GM19372 (cell line): ENCODE measurements at regions not wholly inside any gene's neighbourhood (a gene's known extent, or its start where the extent isn't known, plus 50 kb on each side); places are given as distances from the start of the nearest gene placed in this dataset.

Source experiments
- ATAC-seq: cut with Tn5 transposase; IDR thresholded peaks from one replicate; pipeline ENCODE4 v1.9.1; 2021; ENCODE audit warnings: mild to moderate bottlenecking, low read depth, moderate library complexity; ENCODE audit not compliant: unreplicated experiment

DNA sequence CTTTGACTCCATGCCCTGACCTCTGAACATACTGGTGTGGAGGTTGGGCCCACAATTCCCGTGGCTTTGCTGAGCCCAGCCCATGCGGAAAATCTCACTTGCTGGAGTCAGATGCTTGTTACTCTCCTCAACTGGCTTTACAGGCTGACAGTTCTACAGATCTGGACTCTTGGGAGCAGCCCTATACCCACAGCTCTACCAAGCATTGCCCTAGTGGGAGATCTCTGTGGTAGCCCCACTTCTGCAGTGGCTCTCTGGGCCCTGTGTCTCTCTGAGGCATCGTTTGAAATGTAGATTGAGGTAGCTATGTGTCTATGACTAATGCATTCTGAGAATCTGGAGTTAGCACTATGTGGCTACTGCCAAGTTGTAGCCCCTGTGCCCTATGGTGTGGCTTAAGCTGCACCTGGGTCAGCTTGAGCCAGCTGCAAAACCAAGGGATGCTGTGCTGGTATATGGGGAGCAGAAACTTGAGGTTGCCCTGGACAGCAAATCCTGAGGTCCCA is 625.8 kb upstream of the ALCAM start:
- ATAC-seq = no peak

DNA sequence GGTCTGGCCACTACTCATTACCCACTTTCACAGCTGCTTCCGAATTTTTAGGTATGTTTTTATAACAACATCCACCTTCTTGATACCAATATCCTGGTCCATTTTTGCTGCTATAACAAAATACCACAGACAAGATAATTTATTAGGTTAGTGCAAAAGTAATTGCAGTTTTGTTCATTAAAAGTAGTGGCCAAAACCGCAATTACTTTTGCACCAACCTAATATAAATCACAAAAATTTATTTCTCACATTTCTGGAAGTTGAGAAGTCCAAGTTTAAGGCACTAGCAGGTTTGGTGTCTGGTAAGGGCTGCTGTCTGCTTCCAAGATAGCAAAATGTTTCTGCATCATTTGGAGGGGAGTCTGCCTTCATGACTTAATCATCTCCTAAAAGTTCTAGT is 624.7 kb upstream of the ALCAM start:
- ATAC-seq = no peak

DNA sequence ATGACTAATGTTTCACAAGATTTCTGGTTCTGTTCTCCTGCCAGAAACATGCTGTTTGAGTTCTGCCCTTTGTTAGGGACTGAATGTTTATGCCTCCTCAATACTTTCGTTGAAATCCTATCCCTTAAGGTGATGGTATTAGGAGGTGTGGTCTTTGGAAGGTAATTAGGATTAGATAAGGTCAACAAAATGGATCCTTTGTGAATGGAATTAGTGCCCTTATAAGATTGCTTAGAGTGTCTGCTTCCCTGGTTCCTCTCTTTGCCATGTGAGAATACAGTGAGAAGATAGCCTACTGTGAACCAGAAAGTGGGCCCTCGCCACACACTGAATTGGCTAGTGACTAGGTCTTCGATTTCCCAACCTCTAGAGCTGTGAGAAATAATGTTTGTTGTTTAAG is 621.4 kb upstream of the ALCAM start:
- no peak for ATAC-seq

DNA sequence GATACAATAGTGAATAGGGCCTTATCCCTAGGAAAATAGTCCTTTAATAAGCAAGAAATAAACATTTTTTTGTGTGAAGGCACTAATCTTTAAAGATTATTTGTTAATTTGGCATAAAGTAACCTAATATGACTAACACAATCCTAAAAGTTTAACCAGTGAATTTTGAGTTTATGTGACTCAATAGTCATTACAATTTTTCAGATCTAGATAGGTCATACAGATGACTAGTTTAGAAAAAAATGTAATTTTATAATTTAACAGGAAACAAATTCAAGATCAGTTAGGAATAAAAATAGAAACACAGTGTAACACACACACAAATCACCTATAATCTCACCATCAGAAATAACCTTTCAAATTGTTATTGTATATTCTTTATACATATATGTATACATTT is 620.7 kb upstream of the ALCAM start:
- ATAC-seq = no peak

DNA sequence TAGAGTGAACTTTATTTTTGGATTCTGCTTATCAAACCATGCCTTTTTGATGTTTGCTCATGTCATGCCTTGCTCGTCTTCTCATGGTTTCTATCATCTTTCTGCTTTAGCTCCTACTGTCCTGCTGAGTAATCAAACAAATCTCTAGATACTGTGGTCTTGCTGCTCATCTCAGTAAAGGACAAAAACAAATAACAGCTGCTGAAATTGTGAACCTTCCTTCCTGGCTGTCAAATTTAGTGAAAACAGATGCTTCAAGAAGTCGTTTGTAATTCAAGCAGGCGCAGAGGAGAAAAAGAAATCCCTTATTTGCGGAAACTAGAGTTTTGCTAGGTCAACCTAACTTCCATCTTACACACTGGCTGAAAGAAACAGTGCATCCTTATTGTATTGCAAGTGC is 616.1 kb upstream of the ALCAM start:
- ATAC-seq = no peak

DNA sequence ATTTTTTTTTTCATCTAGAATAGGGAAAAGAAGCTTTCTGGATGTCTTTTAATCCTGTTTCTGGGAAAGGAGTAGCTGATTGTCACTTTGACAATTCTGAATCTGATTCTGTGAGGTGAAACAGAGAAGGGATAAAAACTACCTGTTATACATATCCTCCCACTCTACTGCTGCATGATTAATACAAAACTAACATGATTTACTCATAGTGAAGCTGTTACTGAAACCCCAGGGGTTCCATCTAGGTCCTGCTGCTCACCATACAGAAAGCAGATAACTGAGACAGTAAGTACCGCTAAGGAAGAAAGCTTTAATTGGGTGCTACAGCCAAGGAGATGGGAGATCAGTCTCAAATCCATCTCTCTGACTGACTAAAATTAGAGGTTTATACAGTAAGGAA is 610.9 kb upstream of the ALCAM start:
- no peak for ATAC-seq

DNA sequence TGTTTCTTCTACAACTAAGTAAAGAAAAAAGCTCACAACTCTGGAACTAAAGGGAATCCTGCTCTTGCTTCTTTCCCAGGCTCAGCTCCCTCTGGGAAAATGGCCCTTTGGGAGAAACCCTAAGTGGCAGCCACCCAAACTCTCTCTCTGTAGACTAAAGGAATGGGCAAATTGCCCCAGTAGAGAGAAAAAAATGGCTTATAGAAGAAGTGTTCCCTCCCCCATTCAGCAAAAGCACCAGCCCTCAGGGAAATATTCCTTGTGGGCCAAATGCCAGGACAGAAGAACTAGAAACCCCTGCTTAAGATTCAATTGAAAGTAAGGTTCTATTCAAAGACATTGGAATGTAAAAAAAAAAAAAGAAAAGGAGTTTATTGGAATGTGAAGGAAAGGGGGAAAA is 603.7 kb upstream of the ALCAM start:
- ATAC-seq = no peak

DNA sequence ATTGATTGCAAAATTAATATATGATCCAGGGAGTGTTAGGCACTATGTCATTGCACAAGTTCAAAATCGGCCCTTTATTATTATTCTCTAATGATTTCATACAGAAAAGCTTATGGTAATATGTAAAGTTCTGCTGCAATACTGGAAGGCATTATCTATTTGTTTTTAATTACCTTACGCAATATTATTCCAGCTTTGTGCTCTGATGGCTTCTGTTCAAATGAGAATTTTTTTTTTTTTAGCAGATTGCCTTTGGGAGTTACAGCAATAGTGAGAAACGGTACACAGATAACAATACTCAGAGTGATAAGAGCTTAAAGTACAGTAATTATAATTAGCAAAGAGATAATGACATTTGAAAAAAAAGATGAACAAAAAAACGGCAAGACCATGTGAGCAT is 602.2 kb upstream of the ALCAM start:
- ATAC-seq = no peak

DNA sequence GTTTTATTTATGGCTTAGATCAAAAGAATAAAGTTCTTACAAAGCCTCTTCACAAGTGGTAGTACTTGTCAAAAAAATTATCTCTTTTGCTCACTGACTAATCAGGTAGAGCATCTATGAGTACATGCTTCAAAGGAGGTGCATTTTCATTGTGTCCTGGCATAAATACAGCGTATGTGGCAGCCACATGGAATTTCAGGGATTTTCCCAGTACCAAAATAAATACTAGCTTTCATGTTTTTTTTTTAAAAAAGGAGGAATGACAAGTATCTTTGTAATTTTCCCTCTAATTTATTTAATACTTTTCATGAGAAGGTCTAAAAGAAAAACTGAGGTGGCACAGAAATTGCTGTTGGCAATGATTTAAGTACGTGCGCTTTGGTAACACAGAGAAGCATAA is 597.8 kb upstream of the ALCAM start:
- ATAC-seq = no peak

DNA sequence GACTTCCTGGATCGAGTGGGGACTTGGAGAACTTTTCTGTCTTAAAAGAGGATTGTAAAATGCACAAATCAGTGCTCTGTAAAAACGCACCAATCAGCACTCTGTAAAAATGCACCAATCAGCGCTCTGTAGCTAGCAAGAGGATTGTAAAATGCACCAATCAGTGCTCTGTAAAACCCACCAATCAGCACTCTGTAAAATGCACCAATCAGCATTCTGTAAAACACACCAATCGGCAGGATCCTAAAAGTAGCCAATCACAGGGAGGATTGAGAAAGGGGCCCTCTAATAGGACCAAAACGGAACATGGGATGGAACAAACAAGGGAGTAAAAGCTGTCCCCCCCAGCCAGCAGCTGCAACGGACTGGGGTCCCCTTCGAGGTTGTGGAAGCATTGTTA is 587.4 kb upstream of the ALCAM start:
- ATAC-seq = no peak

DNA sequence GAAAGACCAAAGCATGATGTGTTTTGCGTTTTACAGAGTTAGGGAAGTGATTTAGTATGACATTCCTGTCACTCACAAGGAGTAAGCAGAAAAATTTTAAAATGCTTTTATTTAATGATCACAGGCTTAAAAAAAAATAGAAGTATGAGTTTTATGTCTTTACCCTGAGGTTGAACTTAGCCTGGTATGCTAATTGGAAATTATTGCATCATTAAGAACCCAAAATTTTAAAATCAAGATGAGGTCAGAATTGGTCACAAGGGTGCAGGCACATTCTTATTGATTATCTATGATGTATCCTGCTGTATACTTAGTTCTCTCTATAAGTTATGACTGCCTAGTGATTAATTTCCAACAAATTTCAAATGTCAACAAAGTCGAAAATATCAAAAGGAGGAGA is 585.6 kb upstream of the ALCAM start:
- ATAC-seq = no peak

DNA sequence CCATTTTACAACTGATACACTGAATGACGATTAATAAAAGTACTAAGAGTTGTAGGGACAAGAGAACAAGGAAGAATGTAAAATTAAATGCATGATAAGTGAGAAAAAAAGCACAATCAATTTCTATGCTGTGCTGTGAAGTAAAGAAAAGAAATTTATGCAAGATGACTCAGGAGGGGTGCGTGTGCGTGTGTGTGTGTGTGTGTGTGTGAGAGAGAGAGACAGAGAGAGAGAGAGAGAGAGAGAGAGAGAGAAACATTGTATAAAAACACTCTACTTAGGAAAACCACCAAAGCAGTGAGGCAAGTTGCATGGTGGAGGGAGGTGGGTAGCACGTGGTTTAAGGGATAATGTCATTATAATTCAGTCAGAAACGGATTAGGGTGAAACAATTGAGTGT is 580.8 kb upstream of the ALCAM start:
- no peak for ATAC-seq

DNA sequence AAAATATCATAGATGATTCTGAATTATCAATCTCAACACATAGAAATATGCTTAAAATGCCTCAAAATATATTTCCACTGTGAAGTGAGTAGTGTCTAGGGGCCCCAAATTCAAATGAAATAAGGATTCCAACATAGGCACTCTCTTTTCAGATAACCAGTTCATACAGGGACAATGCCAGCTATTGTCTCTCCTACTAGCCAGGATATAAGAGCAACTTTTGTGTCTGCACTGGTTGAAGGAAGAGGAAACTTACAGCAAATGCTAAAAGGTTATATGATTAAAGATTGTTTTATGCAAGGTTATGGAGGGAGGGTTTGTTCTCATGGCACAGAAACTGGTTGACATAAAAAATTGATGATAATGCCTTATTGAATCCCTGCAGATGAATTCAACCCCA is 579.4 kb upstream of the ALCAM start:
- no peak for ATAC-seq

DNA sequence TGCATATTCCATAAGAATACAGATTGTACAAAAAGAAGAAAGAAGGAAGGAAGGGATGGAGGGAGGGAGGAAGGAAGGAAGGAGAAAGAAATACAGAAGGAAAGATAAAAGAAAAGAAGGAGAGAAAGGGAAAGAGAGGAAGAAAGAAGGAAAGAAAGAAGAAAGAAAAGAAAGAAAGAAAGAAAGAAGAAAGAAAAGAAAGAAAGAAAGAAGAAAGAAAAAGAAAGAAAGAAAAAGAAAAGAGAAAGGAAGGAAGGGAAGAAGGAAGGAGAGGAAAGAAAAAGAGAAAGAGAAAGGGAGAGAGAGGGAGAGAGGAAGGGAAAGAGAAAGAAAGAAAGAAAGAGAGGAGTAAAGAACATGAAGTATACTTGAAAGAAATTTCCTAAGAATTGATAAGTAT is 577.9 kb upstream of the ALCAM start:
- no peak for ATAC-seq

DNA sequence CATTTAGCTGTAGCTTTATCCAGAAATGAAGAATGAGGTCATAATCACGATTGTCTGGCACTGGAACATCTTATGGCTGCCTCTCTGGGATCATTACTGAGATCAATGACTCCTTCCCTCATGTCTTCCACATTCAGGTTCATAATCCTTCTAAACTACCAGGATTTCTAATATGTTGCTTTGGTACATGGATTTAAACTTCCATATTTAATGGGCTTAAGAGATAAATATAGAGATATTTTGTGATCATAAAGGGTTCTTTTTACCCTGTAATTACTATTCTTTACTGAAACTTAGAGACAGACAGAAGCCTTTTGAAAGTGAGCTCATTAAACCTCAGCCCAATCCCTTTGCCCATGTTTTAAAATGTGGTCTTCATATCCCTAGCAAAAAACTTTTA is 575.4 kb upstream of the ALCAM start:
- ATAC-seq = no peak

DNA sequence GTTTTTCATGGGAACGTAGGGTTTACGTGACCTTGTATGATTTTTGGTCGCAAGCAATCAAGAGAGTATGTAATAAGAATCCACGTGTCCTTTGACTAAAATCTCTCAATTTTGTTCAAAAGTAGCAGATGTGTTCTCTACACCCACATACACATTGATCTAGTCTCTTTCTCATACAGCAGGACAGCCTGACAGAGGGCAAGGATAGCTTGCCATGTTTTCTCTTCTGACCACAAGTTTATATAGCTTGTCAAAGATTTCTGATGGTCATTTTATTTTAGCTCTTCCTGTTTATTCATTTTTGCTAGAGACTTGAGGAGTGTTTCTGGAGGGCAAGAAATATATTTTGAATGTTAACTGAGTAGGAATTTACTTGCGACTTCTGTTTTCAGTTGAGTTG is 570.2 kb upstream of the ALCAM start:
- ATAC-seq = no peak

DNA sequence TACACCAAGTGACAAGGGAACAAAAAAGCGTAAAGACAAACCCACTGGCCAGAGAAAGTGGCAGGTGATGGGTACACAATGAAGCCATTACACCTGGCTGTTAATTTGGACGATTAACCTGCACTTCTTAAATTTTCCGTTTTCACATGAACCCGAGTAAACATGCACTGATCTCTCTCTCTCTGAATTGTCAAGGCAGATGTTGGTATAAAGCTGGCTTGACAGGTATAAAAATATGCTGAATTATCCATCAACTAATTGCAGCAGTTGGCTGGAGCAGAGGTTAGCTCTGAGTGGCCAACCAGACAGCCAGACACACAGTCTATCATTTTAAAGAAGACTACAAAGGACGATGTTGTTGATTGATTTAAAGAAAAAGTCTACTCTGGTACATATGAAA is 561.7 kb upstream of the ALCAM start:
- ATAC-seq = no peak

DNA sequence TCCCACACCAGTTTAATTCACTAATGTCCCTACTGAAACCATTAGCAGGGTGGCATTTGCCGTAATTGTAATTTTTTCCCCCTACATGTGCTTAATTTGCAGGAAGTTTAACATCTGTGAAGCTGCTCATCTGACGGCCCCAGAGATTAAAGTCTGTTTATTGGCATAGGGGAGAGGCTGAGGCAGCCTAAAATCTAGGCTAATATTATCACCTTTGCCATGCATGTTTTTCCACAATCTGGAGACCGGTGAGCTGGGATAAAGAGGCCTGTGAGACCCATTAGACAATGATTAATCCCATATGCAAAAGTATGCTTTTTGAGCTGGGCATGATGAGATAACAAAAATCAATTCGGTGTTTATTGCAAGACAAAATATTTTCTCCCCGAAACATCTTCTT is 561.2 kb upstream of the ALCAM start:
- no peak for ATAC-seq

DNA sequence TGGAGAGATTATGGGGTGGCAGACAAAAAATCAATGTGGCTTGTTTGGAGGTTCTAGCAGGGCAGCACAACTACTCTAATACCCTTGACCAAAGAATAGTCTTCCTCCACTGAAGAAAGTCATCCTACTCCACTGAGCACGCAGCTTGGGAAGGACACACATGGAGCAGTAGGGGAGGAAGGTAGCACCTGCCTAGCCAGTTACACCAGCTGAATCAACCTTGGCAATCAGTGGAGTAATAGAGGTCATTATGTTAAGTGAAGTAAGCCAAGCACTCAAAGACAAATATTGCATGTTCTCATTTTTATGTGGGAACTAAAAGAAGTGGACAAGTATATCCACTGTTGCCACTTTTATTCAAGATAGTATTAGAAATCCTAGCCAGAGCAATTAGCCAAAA is 555.8 kb upstream of the ALCAM start:
- no peak for ATAC-seq

DNA sequence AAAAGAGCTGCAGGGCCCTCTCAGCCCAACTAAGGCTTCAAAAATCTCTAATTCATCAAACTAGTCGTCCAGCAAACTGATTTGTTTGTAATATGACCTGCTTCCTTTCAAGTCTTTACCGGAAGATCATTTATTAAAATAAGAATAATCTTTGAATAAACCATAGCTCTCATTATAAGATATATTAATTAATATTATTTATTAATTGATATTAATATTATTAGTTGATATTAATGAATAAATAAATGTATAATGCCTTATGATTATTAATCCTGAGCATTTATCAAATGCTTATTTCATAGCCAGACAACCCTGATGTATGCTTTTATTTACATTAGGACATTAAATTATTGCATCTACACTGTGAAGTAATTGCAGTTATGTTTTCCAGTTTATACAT is 550.7 kb upstream of the ALCAM start:
- no peak for ATAC-seq

DNA sequence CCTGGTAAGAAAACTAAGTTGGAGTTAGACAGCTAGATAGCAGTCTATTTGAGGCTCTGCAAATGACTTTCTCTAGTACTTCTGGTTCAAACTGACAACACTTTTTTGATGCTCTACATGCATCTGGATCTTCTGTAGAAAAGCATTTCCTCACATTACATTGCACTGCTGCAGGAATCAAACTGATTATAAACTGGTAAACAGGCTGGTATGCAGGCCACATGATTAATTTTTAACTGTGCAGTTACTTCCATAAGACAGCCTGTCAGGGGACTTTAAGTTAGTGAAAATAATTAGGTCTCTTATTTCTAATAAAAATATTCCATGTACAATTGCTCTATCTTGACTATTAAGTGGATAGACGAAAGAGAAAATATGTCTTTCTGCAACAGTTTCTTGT is 550.0 kb upstream of the ALCAM start:
- no peak for ATAC-seq

DNA sequence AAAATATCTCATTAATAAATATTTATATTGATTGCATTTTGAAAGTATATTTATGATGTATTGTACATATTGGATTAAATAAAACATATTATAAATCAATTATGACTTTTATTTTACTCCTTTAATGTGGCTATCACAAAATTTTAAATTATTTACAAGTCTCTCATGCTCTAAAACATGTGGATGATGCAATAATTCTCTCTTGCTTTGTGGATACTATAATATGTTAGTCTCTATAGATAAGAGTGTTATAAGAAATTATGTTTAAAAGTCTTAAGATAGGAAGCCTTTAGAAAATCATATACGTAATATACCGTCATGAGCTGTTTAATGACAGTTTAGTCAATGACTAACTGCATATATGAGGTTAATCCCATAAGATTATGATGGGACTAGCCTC is 547.4 kb upstream of the ALCAM start:
- ATAC-seq = no peak

DNA sequence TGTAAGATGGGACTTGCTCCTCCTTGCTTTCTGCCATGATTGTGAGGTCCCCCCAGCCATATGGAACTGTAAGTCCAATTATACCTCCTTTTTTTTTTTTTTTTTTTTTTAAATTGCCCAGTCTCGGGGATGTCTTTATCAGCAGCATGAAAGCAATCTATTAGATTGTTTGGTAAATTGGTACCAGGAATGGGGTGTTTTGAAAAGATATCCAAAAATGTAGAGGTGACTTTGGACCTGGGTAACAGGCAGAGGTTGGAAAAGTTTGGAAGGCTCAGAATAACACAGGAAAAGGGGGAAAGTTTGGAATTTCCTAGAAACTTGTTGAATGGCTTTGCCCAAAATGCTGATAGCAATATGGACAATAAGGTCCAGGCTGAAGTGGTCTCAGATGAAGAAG is 545.8 kb upstream of the ALCAM start:
- ATAC-seq = no peak

DNA sequence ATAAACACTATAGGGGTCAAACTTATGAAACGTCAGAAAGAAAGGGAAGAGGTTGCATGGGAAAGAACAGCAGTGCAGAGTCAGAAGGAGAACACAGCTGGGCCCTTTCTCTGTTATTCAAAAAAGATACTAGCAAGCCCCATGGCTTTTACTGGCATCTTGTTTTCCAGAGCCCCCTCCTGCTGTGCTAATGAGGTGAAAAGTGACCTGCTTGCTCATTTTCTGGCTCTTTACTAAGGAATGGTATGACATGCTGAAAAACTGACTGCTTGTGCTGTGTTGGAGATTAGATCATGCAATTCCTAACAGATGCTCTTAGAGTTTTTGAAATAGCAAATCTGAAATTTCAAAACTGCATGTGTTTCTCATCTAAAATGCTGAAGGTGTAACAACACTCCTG is 541.6 kb upstream of the ALCAM start:
- no peak for ATAC-seq
